ENCODE measurements at regions not wholly inside any gene's neighbourhood (a gene's known extent, or its start where the extent isn't known, plus 50 kb on each side); places are given as distances from the start of the nearest gene placed in this dataset.
A peak's percentile ranks its signal among the peaks of the same experiment; 100 is the strongest.

DNA sequence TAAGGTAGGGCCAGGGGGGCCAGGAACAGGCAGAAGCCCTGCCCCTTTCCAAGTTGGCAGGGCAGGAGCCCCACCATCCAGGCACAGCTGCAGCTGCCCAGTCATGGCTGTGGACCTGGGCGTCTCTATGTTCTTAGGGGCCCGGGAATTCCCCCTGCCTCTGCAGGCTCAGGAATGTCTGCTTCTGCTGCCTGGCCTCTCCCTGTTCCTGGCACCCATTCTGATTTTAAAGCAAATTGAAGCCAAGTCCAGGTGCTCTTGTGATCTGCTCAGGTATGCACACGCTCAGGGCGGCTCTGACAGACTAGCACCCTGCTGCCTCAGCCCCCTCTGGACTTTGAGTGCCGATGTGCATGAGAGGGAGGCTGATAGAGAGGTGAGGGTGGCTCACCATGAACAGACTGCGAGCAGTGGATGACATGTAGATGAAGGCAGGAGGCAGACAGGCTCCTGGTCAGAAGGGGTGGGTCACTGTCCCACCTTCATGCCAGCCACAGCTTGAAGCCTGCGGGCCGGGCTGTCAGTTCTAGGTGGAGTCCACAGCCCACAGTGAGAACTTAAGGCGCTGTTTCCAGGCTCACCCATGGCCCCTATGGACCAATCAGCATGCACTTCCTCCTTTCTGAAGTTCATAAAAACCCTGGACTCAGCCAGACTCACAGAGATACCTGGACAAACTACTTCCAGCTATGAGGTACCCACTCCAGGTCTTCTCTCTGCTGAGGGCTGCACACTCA, 747.8 kb upstream of the GBE1 start:
- H3K14ac ChIP-seq (ENCODE audit: low read length in 2 of 2): no peak overlapping the region
- no peak overlapping the region for H2BK5ac ChIP-seq (ENCODE audit: low read depth, low read length, poor library complexity, severe bottlenecking)
- H2AK5ac ChIP-seq (ENCODE audit: low read length, severe bottlenecking): no peak overlapping the region
- H2BK120ac ChIP-seq (ENCODE audit: low read depth, low read length): no peak overlapping the region
- no peak overlapping the region for H3K4me2 ChIP-seq (ENCODE audit: low read length, poor library complexity, severe bottlenecking)
- no peak overlapping the region for H3K18ac ChIP-seq (ENCODE audit: low read depth in 1 of 2, low read length in 2 of 2)
- peaks cover 2% of the 10 kb centered on the region for H3K4me1 ChIP-seq (ENCODE audit: control insufficient read depth, insufficient read depth, low read depth, low read length)
- no peak overlapping the region for H3K23ac ChIP-seq (ENCODE audit: low read length in 2 of 2)
- peaks cover 3% of the 10 kb centered on the region for H3K9me3 ChIP-seq (ENCODE audit: control insufficient read depth, low read length)
- no peak overlapping the region for H3K9ac ChIP-seq (ENCODE audit: low read length)
- no peak overlapping the region for H4K91ac ChIP-seq (ENCODE audit: low read length)
- no peak overlapping the region for H2BK12ac ChIP-seq (ENCODE audit: low read length in 2 of 2)
- H2BK15ac ChIP-seq (ENCODE audit: low read depth, poor library complexity, severe bottlenecking): no peak overlapping the region
- H3K79me1 ChIP-seq (replicated peaks; ENCODE audit: low read length, poor library complexity, severe bottlenecking): no peaks in the 10 kb centered on the region
- no peak overlapping the region for H3K27ac ChIP-seq (ENCODE audit: low read length, poor library complexity, severe bottlenecking)
- H4K8ac ChIP-seq (ENCODE audit: low read length): no peak overlapping the region
- no peak overlapping the region for H2AFZ ChIP-seq (ENCODE audit: low read depth, low read length)
- no peaks in the 10 kb centered on the region for H3K27me3 ChIP-seq (ENCODE audit: control insufficient read depth in 1 of 2, insufficient read depth in 1 of 2, low read length in 2 of 2)
- no peak overlapping the region for H3K4ac ChIP-seq (ENCODE audit: low read depth in 1 of 2, low read length in 2 of 2)
- H3K36me3 ChIP-seq (ENCODE audit: control insufficient read depth in 1 of 2, insufficient read depth in 2 of 2, low read depth in 1 of 2, low read length in 2 of 2): no peaks in the 10 kb centered on the region
- H3K4me3 ChIP-seq (ENCODE audit: insufficient read depth in 1 of 2, low read depth in 1 of 2, low read length in 2 of 2): no peak overlapping the region
- no peak for DNase-seq
- 84% methylated on average over 9 of the region's 9 CpGs for WGBS

DNA sequence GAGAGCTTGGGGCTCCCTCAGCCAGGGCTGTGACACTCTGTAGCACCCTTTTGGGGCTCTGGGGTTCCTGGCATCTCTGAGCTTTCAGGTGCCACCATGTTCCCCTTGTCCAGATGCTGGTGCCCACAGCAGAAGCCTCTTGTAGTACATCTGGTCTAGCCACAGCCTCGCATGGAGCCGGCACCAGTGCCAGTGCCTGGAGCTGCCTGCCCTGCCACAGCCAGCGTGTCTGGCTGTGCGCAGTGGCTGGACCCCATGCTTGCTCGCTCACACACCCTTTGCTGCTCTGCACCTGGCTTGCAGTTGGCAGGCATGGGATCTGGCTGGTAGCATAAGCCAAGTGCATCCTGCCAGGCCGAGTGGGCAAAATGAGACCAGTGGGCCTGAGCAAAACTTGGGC, 744.8 kb upstream of the GBE1 start:
- no peaks in the 10 kb centered on the region for H3K79me1 ChIP-seq (replicated peaks; ENCODE audit: low read length, poor library complexity, severe bottlenecking)
- 87% methylated on average over 6 of the region's 6 CpGs for WGBS
- no peak overlapping the region for H2BK5ac ChIP-seq (ENCODE audit: low read depth, low read length, poor library complexity, severe bottlenecking)
- no peak overlapping the region for H2BK15ac ChIP-seq (ENCODE audit: low read depth, poor library complexity, severe bottlenecking)
- no peak overlapping the region for H2AK5ac ChIP-seq (ENCODE audit: low read length, severe bottlenecking)
- no peak for DNase-seq
- no peak overlapping the region for H2AFZ ChIP-seq (ENCODE audit: low read depth, low read length)
- no peak overlapping the region for H3K9ac ChIP-seq (ENCODE audit: low read length)
- no peak overlapping the region for H3K27ac ChIP-seq (ENCODE audit: low read length, poor library complexity, severe bottlenecking)
- no peak overlapping the region for H2BK120ac ChIP-seq (ENCODE audit: low read depth, low read length)
- peaks cover 2% of the 10 kb centered on the region for H3K4me1 ChIP-seq (ENCODE audit: control insufficient read depth, insufficient read depth, low read depth, low read length)
- H3K36me3 ChIP-seq (ENCODE audit: control insufficient read depth in 1 of 2, insufficient read depth in 2 of 2, low read depth in 1 of 2, low read length in 2 of 2): no peaks in the 10 kb centered on the region
- no peak overlapping the region for H3K14ac ChIP-seq (ENCODE audit: low read length in 2 of 2)
- H3K27me3 ChIP-seq (ENCODE audit: control insufficient read depth in 1 of 2, insufficient read depth in 1 of 2, low read length in 2 of 2): no peaks in the 10 kb centered on the region
- no peak overlapping the region for H3K4me2 ChIP-seq (ENCODE audit: low read length, poor library complexity, severe bottlenecking)
- no peak overlapping the region for H2BK12ac ChIP-seq (ENCODE audit: low read length in 2 of 2)
- no peak overlapping the region for H3K18ac ChIP-seq (ENCODE audit: low read depth in 1 of 2, low read length in 2 of 2)
- H3K4ac ChIP-seq (ENCODE audit: low read depth in 1 of 2, low read length in 2 of 2): no peak overlapping the region
- H3K9me3 ChIP-seq (ENCODE audit: control insufficient read depth, low read length): peaks cover 3% of the 10 kb centered on the region
- no peak overlapping the region for H3K4me3 ChIP-seq (ENCODE audit: insufficient read depth in 1 of 2, low read depth in 1 of 2, low read length in 2 of 2)
- no peak overlapping the region for H4K8ac ChIP-seq (ENCODE audit: low read length)
- no peak overlapping the region for H4K91ac ChIP-seq (ENCODE audit: low read length)
- no peak overlapping the region for H3K23ac ChIP-seq (ENCODE audit: low read length in 2 of 2)

DNA sequence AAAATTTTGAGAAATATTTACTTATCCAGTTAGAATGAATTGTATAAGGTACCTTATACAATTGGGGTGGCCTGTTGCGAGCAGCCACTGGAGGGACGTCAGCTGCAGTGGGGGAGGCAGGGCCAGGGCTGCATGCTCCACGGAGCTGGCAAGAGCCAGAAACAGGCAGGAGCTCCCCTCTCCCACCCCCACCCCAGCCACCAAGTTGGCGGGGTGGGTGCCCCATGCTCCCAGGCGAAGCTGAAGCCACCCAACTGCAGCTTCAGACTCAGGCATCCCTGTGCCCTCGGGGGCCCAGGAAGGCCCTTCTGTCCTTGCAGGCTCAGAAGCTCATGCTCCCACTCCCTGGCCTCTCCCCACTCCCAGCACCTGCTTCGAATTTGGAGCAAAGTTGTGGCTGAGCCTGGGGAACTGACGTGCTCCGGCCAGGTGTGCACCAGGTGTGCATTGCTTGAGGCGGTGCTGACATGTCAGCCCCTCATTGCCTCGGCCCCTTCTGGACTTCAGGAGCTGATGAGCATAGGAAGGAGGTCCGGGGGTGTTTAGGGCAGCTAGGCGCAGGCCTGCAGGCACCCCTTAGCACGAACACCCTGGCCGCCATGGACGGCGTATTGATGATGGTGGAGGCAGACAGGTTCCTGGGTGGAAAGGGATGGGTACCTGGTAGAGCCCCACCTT, 743.8 kb upstream of the GBE1 start:
- Histone ChIP-seq H2BK15ac (ENCODE audit: low read depth, poor library complexity, severe bottlenecking) (no peak overlapping the region), H2BK120ac (ENCODE audit: low read depth, low read length) (no peak overlapping the region), H2AFZ (ENCODE audit: low read depth, low read length) (no peak overlapping the region), H3K79me1 (replicated peaks; ENCODE audit: low read length, poor library complexity, severe bottlenecking) (no peaks in the 10 kb centered on the region), H2BK12ac (ENCODE audit: low read length in 2 of 2) (no peak overlapping the region), H3K36me3 (ENCODE audit: control insufficient read depth in 1 of 2, insufficient read depth in 2 of 2, low read depth in 1 of 2, low read length in 2 of 2) (no peaks in the 10 kb centered on the region), H3K14ac (ENCODE audit: low read length in 2 of 2) (no peak overlapping the region), H2AK5ac (ENCODE audit: low read length, severe bottlenecking) (no peak overlapping the region), H3K9ac (ENCODE audit: low read length) (no peak overlapping the region), H3K27me3 (ENCODE audit: control insufficient read depth in 1 of 2, insufficient read depth in 1 of 2, low read length in 2 of 2) (no peaks in the 10 kb centered on the region), H3K18ac (ENCODE audit: low read depth in 1 of 2, low read length in 2 of 2) (no peak overlapping the region), H3K27ac (ENCODE audit: low read length, poor library complexity, severe bottlenecking) (no peak overlapping the region), H4K91ac (ENCODE audit: low read length) (no peak overlapping the region), H3K4ac (ENCODE audit: low read depth in 1 of 2, low read length in 2 of 2) (no peak overlapping the region), H3K23ac (ENCODE audit: low read length in 2 of 2) (no peak overlapping the region), H3K4me1 (ENCODE audit: control insufficient read depth, insufficient read depth, low read depth, low read length) (peaks cover 2% of the 10 kb centered on the region), H4K8ac (ENCODE audit: low read length) (no peak overlapping the region), H3K4me2 (ENCODE audit: low read length, poor library complexity, severe bottlenecking) (no peak overlapping the region), H2BK5ac (ENCODE audit: low read depth, low read length, poor library complexity, severe bottlenecking) (no peak overlapping the region), H3K9me3 (ENCODE audit: control insufficient read depth, low read length) (peaks cover 3% of the 10 kb centered on the region), H3K4me3 (ENCODE audit: insufficient read depth in 1 of 2, low read depth in 1 of 2, low read length in 2 of 2) (no peak overlapping the region)
- DNase-seq: no peak
- 75% methylated on average over 17 of the region's 17 CpGs for WGBS

DNA sequence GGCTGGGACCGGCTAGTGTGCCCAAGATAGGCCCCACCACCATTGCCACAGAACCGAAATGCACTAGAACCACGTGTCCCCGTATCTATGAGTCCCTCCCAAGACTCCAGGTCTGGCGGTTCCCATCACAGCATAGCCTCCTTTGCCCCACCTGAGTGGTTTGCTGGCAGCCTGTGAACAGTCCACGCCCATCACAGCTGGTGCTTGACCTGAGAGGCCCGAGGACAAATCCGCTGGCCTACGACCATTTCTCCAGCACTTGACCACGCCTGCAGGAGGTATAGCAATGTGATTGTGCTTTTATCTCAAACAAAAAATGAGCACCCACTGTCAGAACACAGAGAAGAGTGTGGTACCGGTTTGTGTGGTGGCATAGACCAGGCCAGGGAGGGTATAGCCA, 736.7 kb upstream of the GBE1 start:
- no peak overlapping the region for H2AK5ac ChIP-seq (ENCODE audit: low read length, severe bottlenecking)
- H2BK15ac ChIP-seq (ENCODE audit: low read depth, poor library complexity, severe bottlenecking): no peak overlapping the region
- 88% methylated on average over 10 of the region's 11 CpGs for WGBS

More for the DNA sequence above, 736.7 kb upstream of the GBE1 start:
- Histone ChIP-seq H4K91ac (ENCODE audit: low read length) (no peak overlapping the region), H3K9ac (ENCODE audit: low read length) (no peak overlapping the region), H3K4me3 (ENCODE audit: insufficient read depth in 1 of 2, low read depth in 1 of 2, low read length in 2 of 2) (no peak overlapping the region), H2AFZ (ENCODE audit: low read depth, low read length) (no peak overlapping the region), H3K18ac (ENCODE audit: low read depth in 1 of 2, low read length in 2 of 2) (no peak overlapping the region), H3K27ac (ENCODE audit: low read length, poor library complexity, severe bottlenecking) (no peak overlapping the region), H3K9me3 (ENCODE audit: control insufficient read depth, low read length) (no peaks in the 10 kb centered on the region), H3K36me3 (ENCODE audit: control insufficient read depth in 1 of 2, insufficient read depth in 2 of 2, low read depth in 1 of 2, low read length in 2 of 2) (no peaks in the 10 kb centered on the region), H3K79me1 (replicated peaks; ENCODE audit: low read length, poor library complexity, severe bottlenecking) (no peaks in the 10 kb centered on the region), H2BK12ac (ENCODE audit: low read length in 2 of 2) (no peak overlapping the region), H2BK120ac (ENCODE audit: low read depth, low read length) (no peak overlapping the region), H3K4me1 (ENCODE audit: control insufficient read depth, insufficient read depth, low read depth, low read length) (no peaks in the 10 kb centered on the region), H3K14ac (ENCODE audit: low read length in 2 of 2) (no peak overlapping the region), H3K4ac (ENCODE audit: low read depth in 1 of 2, low read length in 2 of 2) (no peak overlapping the region), H2BK5ac (ENCODE audit: low read depth, low read length, poor library complexity, severe bottlenecking) (no peak overlapping the region), H3K27me3 (ENCODE audit: control insufficient read depth in 1 of 2, insufficient read depth in 1 of 2, low read length in 2 of 2) (no peaks in the 10 kb centered on the region), H3K4me2 (ENCODE audit: low read length, poor library complexity, severe bottlenecking) (no peak overlapping the region), H3K23ac (ENCODE audit: low read length in 2 of 2) (no peak overlapping the region), H4K8ac (ENCODE audit: low read length) (peak overlapping the region; percentile 7)
- DNase-seq: no peak

All from mesenchymal stem cell (in vitro differentiated cells and primary cell).